ENCODE measurements at regions not wholly inside any gene's neighbourhood (a gene's known extent, or its start where the extent isn't known, plus 50 kb on each side); places are given as distances from the start of the nearest gene placed in this dataset.
"Not testable (repeated sequence)": the region's sequence is repeated elsewhere in the genome, so short reads cannot be mapped to it uniquely, and the experiment has no call there.

DNA sequence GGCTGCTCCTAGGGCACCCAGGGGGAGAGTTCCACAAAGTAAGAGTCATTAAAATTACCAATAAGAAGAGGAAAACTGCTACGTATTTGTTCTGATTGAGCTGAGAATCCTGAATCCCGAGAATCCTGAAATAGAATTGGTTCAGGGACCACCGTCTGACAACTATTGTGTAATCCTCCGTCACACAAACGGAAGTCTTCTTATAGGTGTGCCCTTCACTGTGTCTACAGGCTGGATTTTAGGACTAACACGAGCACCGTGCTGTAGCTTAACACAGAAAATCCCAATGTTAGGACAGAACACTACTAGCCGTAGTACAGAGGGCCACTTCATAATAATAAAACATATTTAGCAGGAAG, 50.6 kb upstream of the RNF182 start:
- no peak for DNase-seq

DNA sequence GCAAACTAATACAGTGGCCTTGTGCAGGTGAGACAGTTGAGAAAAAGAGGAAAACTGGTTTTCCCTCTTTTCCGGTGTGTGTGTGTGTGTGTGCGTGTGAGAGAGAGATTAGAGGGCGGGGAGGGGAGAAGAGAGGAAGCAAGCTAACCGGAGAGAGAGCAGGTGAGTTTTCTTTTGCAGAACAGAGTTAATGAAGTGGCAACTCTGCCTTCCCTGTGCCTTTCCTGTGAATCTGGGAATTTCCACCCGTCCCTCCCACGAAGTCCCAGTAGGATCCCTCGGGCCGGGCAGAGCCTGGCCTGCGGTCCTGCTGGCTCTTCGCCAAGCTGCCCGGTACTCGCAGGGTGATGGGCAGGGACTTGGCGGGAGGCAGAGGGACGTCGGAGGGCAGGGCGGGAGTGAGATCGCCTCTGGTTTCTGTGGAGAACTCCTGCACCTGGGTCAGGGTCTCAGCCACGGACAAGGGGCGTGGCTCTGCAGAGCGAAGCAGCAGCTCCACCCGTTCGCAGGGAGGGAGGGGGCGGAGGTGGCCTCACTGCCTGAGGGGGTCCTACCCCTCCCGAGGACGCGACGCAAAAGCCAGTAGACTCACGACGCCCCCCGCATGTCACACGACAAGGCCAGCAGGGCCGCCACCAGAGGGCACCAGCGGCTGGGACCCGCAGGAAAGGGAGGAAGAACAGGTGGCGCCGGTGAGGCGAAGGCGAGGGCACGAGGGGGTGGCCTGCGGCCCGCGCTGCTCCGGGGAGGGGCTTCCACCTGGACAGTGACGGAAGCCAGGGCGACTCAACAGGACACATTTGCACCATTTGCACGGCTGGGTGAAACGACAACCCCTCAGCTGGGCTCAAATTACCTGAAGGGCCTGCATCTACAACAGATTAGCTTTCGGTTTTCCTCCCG, 51.2 kb upstream of the RNF182 start:
- DNase-seq, result peak; percentile 94

DNA sequence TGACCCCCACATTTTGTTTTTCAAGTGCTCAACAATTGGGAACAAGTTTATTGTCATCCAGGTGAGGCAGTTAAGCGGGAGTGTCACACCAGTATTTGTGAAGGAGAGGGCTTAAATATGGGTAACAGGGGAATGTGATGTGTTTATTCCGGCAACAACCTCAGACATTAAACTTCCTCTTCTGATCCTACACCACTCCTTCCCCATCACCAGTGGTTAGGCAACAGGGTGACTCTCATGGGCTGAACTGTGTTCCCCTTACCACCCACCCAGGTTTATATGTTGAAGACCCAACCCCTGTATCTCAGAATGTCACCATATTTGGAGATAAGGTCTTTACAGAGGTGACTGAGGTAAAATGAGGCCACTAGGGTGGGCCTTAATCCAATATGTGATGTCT, 52.1 kb upstream of the RNF182 start:
- no peak for DNase-seq

DNA sequence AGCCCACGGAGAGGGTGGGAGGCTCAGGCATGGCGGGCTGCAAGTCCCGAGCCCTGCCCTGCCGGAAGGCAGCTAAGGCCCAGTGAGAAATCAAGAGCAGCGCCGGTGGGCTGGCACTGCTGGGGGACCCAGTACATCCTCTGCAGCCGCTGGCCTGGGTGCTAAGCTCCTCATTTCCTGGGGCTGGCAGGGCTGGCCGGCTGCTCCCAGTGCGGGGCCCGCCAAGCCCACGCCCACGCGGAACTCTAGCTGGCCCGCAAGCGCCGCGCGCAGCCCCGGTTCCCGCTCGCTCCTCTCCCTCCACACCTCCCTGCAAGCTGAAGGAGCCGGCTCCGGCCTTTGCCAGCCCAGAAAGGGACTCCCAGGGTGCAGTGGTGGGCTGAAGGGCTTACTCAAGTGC, 52.7 kb upstream of the RNF182 start:
- not testable (repeated sequence) for DNase-seq

DNA sequence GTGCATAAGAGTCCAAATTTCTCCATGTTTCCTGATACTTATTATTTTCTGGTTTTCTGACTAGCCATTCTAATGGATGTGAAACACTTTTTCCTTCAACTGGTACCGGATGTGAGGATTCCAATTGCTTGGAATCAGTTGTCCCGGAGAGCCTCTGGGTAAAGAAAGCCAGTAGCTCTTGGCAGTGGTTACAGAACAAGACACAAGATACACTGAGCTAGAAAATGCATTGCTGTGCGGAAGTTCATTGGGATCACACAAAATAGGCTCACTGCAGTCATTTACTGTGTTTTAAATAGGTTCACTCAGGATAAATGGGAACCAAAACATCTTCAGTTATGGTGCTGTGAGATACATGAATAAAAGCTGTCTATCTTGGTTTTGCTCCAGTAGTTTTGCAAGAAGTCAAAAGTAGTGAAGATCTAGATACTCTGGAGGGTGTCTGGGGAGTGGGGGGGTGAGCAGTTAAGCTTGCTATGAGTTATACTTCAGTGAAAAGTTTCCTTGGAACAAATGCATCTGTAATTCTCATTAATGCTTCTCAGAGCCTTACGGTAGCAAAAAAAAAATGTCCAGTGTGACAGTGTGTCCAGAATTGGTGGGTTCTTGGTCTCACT, 54.4 kb upstream of the RNF182 start:
- DNase-seq, result no peak

DNA sequence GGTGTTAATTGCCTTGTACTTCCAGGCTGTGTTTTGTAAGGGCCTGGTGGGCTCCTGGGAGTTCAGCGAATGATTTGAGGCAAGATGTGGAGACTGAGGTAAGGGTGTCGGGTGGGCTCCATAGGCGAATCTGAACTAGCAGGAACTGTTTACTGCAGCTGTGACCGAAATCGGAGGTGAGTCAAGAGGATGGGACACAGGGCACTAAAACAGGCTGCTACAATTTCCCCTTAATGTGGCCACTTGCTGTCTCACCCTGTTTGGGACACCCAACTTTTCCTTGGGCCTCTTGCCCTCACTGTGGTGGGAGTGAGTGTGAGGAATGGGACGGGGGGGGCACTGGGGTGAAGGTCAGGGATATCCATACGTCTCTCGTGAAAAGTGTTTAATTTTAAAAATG, 53.9 kb upstream of the MCUR1 start:
- no peak for DNase-seq

DNA sequence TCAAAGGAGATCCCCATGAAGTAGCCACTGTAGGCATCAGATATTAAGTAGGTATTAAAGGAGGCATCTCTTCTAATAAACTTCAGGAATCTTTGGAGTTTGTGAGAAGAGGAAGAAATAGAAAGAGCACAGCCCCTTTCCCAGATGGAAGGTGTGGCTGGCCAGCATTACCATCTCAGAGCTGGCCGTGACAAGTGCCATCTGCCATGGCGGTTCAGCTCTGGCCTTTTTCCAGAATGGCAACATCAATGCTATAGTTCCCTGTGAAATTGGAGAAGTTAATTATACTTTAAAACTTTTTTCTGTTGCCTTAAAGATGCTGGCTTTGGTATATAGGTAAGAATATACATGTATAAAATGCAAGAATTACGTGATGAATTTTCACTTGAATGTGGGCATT, 51.9 kb upstream of the MCUR1 start:
- DNase-seq, result peak; percentile 41

DNA sequence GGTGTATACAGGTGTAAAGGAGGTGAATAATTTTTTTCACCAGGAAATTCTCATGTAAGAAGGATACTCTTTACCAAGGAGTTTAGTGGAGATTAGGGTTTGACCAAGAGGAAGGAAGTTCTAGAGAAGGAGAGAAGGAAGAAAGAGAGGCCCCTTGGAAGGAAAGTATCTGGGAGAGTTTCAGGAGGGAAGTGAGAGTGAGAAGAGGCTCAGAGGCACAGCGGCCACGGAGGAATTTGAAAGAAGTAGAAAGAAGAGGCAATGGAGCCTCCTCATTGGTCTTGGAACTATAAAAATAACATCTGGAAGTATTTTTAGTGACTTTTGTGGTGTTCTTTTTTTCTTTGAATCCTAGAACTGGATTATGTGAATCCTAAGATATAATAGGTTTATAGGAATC, 50.8 kb upstream of the MCUR1 start:
- DNase-seq, result no peak

DNA sequence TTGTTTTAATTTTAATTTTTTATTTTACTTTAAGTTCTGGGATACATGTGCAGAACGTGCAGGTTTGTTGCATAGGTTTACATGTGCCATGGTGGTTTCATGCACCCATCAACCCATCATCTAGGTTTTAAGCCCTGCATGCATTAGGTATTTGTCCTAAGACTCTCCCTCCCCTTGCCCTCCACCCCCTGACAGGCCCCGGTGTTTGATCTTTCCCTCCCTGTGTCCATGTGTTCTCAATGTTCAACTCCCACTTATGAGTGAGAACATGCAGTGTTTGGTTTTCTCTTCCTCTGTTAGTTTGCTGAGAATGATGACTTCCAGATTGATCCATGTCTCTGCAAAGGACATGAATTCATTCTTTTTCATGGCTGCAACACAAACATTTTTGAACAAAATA, 50.3 kb upstream of the MCUR1 start:
- not testable (repeated sequence) for DNase-seq

All from NCI-H1105 (cell line).